GM12872 (cell line): ENCODE measurements at regions not wholly inside any gene's neighbourhood (a gene's known extent, or its start where the extent isn't known, plus 50 kb on each side); places are given as distances from the start of the nearest gene placed in this dataset.

Experiments used
- CTCF ChIP-seq: IDR thresholded peaks from 3 replicates; pipeline ENCODE4 v1.5.1; 2011; ENCODE audit warnings: low read depth, mild to moderate bottlenecking, low read length, moderate library complexity; ENCODE audit not compliant: insufficient read depth

GRCh38 chr18:27854631-27855030 is 322.3 kb downstream of the CDH2 start:
- no peak for TF ChIP-seq CTCF

DNA sequence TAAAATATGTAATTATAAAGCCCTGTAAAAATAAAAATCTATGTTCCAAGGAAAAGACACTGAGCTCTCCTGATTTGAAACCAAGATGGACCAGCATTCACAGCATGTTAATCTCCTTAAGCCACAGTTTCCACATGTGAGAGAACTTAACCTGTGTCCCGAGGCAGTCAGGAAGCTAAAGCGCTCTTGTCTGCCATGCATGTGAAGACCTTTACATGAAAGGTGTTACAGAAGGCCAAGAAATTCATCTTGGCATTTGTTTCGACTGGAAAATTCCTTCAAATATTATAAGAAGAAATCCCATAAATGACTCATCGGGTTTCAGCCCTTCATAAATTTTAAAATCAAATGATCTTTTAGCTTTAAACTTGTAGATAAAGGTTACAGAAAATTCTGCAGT is 328.6 kb downstream of the CDH2 start:
- no peak for TF ChIP-seq CTCF

GRCh38 chr18:27847412-27847811 is 329.5 kb downstream of the CDH2 start:
- TF ChIP-seq CTCF = no peak

GRCh38 chr18:27845897-27846296 is 331.0 kb downstream of the CDH2 start:
- TF ChIP-seq CTCF = no peak

- TF ChIP-seq CTCF = no peak
Measured at GRCh38 chr18:27843783-27844777, 332.9 kb downstream of the CDH2 start.

DNA sequence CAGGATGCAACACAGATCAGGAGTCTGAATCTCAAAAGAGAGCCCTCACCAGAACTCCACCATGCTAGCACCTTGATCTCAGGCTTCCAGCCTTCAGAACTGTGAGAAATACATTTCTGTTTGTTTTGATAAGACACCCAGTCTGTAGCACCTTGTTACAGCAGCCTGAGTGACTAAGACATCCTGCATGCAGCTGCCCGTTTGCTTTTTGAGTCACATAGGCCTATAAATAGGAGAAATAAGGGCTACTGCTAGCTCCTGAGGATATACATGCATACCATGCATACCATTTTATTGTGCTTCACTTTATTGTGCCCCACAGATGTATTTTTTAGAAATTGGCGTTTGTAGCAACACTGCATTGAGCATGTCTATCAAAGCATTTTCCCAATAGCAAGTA is 337.8 kb downstream of the CDH2 start:
- TF ChIP-seq CTCF = no peak

GRCh38 chr18:27838225-27838624 is 338.7 kb downstream of the CDH2 start:
- no peak for TF ChIP-seq CTCF
